ENCODE measurements at regions not wholly inside any gene's neighbourhood (a gene's known extent, or its start where the extent isn't known, plus 50 kb on each side); places are given as distances from the start of the nearest gene placed in this dataset.

GRCh38 chr3:39755100-39755499, 54.3 kb upstream of the MYRIP start:
- TF ChIP-seq, protein P1, sequence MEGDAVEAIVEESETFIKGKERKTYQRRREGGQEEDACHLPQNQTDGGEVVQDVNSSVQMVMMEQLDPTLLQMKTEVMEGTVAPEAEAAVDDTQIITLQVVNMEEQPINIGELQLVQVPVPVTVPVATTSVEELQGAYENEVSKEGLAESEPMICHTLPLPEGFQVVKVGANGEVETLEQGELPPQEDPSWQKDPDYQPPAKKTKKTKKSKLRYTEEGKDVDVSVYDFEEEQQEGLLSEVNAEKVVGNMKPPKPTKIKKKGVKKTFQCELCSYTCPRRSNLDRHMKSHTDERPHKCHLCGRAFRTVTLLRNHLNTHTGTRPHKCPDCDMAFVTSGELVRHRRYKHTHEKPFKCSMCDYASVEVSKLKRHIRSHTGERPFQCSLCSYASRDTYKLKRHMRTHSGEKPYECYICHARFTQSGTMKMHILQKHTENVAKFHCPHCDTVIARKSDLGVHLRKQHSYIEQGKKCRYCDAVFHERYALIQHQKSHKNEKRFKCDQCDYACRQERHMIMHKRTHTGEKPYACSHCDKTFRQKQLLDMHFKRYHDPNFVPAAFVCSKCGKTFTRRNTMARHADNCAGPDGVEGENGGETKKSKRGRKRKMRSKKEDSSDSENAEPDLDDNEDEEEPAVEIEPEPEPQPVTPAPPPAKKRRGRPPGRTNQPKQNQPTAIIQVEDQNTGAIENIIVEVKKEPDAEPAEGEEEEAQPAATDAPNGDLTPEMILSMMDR (IDR thresholded peaks at IDR 0.05; ENCODE audit: low read length) = no peak
- TF ChIP-seq EZH2 (IDR thresholded peaks at IDR 0.05; ENCODE audit: borderline replicate concordance, low read length) = no peak

Data from OCI-LY1 (cell line).